ENCODE measurements at regions not wholly inside any gene's neighbourhood (a gene's known extent, or its start where the extent isn't known, plus 50 kb on each side); places are given as distances from the start of the nearest gene placed in this dataset.

- TF ChIP-seq CTCF (IDR thresholded peaks at IDR 0.05; ENCODE audit: low read length) (no peak), EZH2 (IDR thresholded peaks at IDR 0.05; ENCODE audit: borderline replicate concordance, low read length) (no peak)
Observed at GRCh38 chrX:129323115-129323514, 200.2 kb downstream of the SMARCA1 start.

All from OCI-LY1 (cell line).